HG02852 (cell line): ENCODE measurements at regions not wholly inside any gene's neighbourhood (a gene's known extent, or its start where the extent isn't known, plus 50 kb on each side); places are given as distances from the start of the nearest gene placed in this dataset.
"Not testable (repeated sequence)": the region's sequence is repeated elsewhere in the genome, so short reads cannot be mapped to it uniquely, and the experiment has no call there.

Experiments
- ATAC-seq: cut with Tn5 transposase; IDR thresholded peaks from one replicate; pipeline ENCODE4 v1.9.1; 2021; ENCODE audit warnings: mild to moderate bottlenecking, moderate library complexity; ENCODE audit not compliant: unreplicated experiment

- no peak for ATAC-seq
Measured at GRCh38 chr5:25033658-25034057, 388.9 kb upstream of the CDH10 start.

DNA sequence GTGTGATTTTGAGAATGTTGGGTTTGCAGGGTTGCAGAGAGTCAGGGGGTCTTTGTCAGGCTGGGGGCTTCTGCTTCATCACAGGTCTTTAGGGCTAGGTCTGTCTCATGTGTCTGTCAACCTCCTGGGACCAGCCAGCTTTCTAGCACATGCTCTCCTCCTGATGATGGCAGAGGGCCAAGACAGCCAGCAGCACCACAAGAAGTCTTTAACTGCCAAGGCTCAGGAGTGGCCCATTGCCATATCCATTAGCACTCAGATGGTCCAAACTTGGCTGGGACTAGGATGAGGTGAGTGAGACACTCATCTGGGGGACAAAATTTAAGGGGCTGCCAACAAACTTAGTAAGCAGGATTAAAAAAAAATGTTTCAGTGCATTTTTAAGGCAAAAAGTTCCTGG is 384.2 kb upstream of the CDH10 start:
- ATAC-seq = no peak

DNA sequence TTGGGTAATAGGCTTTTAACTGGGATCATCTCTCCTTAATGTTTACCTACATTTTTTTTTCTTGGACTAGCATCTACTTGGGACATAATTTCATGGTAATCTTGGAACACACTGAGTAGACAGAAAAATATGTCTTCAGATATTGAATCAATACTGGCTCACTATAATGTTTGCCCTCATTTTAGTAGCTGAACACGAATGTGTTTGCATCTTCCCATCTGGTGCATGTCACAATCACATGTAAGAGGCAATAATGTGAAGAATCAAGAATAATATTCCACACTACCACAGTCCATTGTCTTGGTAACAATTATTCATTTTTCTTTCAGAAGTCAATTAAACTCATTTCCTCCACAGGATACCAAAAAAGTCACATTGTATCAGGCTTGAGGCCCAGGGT is 382.7 kb upstream of the CDH10 start:
- no peak for ATAC-seq

DNA sequence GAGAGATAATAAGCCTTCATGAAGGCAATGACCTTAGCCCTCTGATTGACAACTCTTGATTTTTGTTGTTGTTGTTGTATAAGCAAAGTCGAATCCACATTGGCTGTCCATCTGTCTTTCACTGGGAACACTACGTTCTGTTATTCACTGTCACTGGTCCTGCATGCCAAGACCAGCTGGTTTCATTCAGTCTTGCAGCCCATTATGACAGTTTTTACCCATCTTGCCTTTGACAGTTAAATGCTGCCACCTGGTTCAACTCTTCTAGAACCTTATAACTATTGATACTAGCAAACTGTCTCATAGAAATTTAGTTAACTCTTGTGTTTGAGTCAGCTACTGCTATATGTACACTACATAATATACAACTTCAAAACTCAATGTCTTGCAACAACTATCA is 382.3 kb upstream of the CDH10 start:
- no peak for ATAC-seq

GRCh38 chr5:25025831-25026230 is 381.1 kb upstream of the CDH10 start:
- ATAC-seq = no peak

DNA sequence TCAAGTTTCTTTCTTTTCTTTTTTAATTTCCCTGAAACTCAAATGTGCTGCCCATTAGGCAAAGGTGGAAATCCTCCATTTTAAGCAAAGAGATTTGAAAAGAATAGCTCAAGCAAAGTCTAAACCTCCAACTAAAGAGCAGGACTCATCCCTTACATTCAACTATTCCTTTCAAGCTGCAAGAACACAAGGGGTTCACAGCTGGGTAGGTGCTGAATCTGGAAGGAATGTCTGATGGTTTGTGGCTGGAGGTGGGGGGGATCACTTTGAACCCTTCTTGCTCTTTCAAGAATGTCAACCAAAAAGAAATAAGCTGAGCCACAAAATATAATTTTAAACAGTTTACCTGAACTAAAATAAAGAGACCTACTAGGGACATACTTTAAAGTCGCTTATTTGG is 375.7 kb upstream of the CDH10 start:
- no peak for ATAC-seq

- ATAC-seq = no peak
Measured at GRCh38 chr5:25009063-25009462, 364.3 kb upstream of the CDH10 start.

DNA sequence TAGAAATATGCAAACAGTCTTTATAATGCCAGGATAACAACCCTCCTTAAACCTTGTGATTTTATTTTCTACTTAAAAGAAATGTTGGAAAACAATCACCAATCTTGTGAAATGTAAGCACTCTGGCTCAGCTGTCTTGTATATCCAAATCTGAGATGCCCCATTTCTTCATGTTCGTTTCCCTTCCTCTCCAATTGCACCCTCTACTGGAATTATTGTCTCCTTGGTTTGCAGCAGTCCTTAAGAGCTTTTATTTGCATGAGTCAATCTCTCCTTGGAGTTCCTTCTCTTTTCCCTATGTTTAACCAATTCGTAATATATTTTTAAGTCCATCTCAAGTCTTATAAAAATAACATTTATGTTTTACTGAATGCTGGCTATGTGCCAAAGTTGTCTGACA is 362.0 kb upstream of the CDH10 start:
- ATAC-seq = no peak

DNA sequence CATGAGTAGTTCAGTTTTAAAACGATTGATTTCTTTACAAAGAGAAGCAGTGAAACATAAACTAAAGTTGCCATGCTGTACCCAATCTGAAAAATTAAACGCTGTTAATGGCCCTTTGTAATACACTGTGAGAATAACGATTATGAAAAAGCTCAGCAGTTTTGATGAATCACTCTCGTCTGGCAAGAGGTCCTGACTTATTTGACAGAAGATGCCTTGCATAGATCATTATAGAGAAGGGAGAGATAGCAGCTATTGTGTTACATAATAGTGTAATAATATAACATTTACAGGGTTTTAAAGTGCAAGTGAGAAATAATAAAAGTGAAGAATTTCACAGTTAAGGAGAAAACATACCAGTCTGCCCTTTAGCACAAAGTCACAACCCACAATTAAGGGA is 361.5 kb upstream of the CDH10 start:
- ATAC-seq = no peak

DNA sequence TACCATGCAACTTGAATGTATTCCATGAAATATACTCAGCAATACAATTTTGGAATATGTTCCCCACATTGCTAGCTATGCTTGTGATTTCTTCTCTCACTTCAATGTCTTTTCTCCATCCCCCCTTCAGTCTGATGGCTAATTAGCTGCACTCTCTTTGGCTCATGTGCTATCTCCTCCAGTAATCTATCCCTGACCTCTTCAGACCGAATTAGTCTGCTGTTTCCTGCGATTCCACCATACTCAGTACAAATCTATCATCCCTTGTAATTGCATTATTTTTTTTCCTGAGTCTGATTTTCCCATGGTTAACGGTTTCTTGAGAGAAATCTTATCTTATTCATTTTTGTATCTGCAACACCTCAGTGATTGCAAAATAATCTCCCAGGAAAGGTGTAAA is 360.7 kb upstream of the CDH10 start:
- no peak for ATAC-seq

GRCh38 chr5:25002371-25002770 is 357.6 kb upstream of the CDH10 start:
- no peak for ATAC-seq

GRCh38 chr5:24999732-25000131 is 355.0 kb upstream of the CDH10 start:
- ATAC-seq = no peak

- ATAC-seq = no peak
Measured at GRCh38 chr5:24998641-24999040, 353.9 kb upstream of the CDH10 start.

DNA sequence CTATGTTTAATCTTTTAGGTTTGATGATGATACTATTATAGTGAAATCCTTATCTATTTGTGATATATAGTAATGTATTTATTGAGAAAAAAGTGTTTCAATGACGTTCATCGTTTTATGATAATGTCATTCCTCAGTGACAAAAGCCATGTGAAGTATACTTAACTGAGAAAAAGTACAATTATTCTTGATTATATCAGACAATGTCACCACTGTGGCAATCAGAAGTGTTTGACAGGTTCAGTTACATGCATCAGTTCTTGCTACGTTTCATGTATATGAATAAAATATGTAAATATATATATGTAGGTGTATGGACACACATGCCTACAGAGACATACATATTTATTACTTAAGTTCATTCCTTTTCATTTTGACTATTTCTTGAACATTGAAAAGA is 341.5 kb upstream of the CDH10 start:
- no peak for ATAC-seq

DNA sequence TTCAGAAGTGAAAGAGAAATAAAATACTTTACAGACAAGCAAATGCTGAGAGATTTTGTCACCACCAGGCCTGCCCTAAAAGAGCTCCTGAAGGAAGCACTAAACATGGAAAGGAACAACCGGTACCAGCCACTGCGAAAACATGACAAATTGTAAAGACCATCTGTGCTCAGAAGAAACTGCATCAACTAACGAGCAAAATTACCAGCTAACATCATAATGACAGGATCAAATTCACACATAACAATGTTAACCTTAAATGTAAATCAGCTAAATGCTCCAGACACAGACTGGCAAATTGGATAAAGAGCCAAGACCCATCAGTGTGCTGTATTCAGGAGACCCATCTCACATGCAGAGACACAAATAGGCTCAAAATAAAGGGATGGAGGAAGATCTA is 333.8 kb upstream of the CDH10 start:
- not testable (repeated sequence) for ATAC-seq

GRCh38 chr5:24963611-24964010 is 318.8 kb upstream of the CDH10 start:
- no peak for ATAC-seq

DNA sequence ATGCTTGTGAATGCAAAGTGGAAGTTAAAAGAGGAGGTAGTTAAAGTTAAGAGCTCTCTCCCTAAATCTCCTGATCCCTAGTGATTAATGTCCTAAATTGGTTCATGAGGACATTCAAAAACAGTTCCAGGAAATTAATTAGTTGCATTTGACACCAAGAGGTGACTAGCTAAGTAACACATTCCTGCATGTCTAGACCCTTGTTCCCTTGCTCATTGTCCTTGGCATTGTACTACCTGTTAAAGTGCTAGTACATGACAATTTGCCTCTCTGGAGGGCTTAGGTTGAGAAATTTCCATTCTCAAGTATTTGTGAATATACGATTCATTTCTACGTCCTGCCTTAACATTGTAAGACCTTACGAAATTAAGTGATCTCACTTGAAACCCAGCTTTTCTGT is 278.6 kb upstream of the CDH10 start:
- no peak for ATAC-seq

- ATAC-seq = no peak
Measured at GRCh38 chr5:24918676-24919075, 273.9 kb upstream of the CDH10 start.

DNA sequence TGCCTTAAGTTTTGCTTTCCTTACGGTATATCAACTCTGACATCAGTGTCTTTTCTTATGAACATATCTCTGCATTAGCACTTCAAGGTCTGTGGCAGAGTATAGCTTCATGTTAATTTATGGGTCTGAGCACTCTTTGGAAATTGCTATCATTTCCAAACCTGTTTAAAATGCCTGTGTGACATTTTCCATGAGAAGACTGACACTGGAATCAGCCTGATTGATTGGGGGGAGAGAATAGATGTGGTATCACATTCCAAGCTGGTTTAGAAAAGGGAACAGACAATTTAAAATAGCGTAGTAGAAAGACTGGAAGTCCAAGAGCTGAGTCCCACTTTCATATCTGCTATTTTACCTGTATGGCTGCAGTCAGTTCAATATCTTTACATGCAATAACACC is 272.1 kb upstream of the CDH10 start:
- ATAC-seq = no peak

DNA sequence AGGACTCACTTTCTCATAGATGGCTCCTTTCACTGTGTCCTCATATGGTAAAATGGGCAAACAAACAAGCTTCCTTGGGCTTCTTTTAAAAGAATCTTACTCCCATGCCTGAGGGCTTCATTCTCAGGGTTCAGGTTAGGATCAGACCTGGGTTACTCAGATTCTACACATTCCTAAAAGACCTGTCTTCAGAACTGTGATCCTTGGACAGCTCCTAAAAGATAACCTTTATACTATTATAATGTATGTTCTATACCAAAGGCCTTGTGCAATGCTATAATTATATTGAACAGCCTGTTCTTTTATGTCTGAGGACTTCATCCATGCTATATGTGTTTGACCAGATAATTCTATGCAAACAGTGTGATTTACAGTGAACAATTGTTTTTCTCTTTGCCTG is 264.4 kb upstream of the CDH10 start:
- ATAC-seq = no peak

DNA sequence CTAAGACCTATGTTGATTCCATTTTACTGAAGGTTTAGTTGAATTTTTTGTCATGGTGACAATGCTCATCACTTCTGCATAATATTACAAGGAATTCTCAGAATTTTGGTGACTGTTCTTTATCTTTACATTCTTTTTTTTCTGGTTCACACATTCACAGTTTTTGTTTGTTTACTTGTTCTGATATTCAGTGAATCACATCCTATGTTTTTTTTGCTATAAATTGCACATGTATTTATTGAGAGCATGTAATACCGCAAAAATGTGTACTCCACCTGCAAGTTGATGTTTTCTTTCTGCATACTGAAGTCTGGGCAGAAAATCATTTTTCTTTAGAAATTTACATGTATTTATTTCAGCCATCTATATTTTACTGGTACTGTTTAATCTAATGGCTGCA is 261.9 kb upstream of the CDH10 start:
- no peak for ATAC-seq

DNA sequence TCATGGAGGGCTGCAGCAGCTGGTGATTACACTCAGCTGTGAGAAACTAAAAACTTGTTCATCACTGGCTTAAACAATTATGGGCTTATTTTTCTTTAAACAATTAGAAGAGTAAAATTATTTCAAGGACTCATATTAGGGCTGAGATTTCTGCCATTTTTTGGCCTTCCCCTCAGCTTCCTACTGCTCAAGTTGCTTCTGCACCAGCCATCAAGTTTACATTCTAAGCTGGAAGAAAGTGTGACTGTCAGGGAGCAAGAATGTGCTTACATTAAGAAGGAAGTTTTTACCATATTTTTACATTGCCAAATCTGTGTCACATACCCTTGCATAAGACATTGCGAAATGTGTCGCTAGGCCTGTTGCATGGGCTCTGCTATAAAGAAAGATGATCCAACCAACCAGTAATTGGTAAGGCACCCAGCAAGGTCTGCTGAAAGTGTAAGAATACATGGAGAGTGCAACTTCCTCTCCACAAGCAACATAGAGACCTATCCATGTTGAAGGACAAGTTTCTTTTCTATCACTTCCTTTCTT is 260.3 kb upstream of the CDH10 start:
- no peak for ATAC-seq

DNA sequence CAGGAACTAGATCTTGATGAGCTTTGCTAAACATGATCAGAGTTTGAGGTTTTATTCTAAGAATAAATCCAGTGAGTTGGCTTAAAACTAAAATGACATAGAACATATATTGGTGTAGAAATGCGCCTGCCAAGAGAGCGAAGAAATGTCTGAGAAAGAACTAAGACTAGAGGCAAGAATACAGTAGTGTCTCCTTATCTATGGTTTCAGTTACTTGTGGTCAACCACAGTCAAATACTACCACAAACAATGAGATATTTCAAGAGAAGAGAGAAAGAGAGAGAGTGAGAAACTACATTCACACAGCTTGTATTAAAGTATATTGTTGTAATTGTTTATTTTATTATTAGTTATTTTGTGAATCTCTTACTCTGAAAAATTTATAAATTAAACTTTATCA is 254.4 kb upstream of the CDH10 start:
- peak; percentile 78 for ATAC-seq

- ATAC-seq = no peak
Measured at GRCh38 chr5:24864244-24864643, 219.5 kb upstream of the CDH10 start.
